ENCODE measurements at regions not wholly inside any gene's neighbourhood (a gene's known extent, or its start where the extent isn't known, plus 50 kb on each side); places are given as distances from the start of the nearest gene placed in this dataset.

DNA sequence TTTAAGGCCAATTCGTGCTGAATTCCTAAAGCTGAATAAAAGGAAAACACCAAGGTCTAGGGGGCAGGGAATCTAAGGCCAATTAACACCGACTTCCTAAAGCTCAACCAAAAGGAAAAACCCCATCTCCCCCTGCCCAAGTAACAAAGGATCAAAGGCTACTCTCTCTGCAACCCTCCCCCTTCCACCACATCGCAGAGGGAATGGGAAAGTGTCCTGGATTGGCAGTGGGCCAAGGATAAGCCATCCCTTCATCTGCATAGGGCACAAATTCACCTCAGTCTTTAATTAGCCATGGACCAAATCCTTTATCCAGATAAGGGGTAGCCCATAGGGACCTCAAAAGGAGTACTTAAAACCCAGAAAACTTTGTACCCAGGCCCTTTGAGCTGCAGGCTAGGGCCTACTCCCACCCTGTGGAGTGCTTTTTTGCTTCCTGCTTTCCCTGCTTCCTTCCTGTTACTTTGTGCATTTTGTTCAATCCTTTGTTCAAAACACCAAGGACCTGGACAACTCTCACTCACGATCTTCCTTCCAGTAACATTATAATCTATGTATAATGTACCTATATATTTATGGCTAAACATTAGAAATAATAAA lies 2119.8 kb upstream of the CELF4 start:
- DNase-seq = no peak

DNA sequence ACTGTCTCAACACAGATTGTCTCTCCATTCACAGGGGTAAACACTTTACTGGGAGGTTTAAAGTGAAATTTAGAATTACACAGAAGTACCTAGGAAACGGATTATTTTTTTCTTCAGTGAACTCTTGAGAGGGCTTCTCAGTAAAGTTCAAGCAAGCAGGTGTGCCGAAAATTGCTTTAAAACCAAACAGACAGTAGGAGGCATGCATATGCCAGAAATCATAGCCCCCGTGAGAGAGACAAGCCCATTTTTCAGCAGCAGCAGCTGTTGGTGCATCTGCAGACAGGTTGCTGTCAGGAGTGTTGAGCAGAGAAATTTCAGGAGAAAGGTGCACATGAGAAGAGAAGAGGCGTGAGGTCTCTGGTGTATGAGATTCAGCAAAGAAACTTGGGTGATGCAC lies 2115.5 kb upstream of the CELF4 start:
- no peak for DNase-seq

DNA sequence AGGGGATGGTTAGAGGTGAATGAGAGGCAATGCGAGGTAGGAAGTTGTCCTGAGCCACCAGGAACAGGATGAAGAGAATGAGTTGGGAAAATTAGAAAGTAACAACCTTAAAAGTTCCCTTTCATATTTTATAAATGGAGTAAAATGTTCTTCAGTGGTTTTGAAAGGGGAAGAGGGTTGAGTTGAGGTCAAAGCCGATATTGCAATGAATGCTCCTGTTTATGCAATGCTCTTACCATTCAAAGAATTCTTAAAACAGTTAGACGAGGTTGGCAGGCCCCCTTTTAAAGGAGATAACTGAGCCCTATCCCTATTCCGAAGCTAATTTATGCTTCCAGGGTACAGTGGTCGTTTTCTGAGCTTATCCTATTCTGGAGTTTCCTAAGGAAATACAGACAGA lies 2110.3 kb upstream of the CELF4 start:
- no peak for DNase-seq

DNA sequence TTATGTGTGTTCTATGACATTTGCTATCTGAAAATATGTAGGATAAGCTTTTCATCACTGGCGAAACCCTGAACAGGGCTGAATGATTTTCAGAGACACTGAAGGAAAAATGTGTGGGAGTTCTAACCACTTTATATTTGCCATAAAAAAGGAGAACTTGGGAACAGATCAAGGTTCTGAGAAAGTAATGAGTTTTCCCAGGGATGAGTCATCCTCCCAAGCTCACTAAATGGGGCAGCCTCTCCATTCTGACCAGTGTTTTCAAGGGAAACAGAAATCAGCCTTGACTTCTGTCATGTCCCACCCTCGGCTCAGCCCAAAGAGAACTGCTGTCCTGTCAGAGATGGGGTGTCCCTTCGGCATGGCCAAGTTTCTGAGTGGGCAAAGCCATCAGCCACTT lies 2109.8 kb upstream of the CELF4 start:
- no peak for DNase-seq

DNA sequence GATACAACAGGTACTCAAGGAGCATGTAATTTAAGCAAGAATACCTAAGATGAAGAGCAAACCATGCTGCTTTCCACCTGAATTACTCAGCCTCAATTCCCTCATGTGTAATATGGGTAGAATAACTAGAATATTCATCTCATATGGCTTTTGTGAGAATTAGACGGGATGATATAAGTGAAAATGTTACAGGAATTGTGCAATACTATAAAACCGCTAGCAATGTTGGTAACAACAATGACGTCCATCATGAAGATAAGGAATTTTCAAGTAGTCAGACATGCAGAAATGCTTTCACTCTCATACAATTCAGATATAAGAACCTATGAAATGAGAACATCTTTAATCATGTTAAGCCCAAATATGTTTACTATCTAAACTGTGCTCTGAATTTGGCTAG lies 2106.6 kb upstream of the CELF4 start:
- DNase-seq = no peak

DNA sequence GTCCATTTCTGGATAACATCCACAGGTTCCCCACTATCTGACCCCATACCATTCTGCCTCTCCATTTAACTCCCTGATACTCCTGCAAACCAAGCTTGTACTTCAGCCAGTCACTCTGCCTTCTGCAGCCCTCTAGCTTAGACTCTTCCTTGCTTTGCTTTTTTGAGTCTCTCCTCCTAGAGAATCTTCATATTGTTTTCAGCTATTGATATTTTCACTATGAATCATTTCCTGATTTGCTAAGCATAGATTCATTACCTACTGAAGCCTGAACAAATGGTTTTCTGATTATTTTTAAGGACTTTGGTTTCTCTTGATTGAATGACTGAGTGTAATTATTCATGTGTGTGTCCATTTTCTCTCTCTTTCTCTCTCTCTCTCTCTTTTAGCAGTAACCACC lies 2102.3 kb upstream of the CELF4 start:
- DNase-seq = no peak

DNA sequence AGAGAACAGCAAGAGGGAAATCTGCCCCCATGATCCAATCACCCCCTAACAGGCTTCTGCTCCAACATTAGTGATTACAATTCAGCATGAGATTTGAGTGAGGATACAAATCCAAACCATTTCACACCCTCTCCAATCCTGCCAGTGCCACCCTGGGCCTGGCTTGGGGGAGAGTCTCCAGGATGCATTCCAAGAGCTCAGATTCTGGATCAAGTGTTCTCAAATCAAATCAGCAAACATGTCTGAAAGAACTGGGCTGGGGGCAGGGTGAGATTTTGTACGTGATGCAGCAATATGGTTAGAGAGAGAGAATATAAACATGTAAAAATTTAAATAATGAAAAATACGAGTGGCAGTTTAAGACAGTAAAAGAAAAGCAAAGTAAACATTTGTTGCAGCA lies 2100.9 kb upstream of the CELF4 start:
- DNase-seq = no peak

DNA sequence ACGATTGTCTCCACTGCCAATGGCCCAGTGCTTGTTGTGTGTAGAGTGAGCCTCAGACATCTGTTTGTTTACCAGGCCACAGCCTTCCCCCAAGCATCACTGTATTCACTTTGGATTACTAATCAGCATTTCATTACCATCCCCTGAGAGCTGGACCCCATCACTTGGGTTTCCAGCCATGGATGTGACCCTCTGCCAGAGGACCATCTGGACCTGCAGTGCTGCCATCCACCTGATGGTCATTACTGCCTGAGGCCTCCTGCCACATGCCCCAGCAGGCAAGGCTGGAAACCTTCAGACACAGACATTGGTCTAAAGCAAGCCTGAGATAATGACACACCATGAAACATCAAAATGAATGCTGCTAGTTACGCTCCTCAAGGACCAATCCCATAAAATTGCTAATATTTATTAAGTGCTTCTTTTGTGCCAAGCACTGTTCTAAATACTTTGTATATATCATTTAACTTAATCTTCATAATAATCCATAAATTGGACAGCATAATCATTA lies 2096.3 kb upstream of the CELF4 start:
- DNase-seq = no peak

DNA sequence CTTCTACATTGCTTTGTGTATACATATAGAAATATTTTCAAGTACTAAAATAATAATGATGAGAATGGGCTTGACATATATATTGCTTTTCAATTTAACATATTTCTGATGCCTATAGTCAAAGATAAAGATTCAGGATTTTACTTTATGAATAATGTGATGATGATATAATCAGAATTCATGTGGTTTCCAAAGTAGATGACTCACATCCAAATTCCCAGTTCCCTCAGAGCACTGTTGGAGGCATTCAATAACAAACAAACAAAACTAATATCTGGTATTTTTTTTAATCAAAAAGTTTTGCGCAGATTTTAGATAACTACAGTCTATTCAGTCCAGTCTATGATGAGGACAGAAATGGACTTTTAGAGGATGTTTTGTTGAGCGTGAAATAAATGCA lies 2094.5 kb upstream of the CELF4 start:
- no peak for DNase-seq

DNA sequence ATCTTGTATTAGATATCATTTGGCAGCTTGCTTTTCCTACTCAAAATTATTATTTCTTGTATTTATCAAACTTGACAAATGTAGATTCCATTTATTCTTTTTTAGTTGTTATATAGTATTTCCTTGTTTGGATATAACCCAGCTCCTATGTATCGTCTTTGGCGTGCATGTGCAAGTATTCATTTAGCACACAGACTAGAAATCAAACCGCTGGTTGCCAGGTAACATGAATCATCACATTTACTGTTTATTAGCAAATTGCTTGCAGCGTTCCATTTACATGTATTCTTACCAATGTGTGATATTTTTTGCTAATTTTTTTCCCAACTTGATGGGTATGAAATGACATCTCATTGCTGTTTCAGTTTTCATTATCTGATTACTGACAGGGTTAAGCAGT lies 2089.7 kb upstream of the CELF4 start:
- DNase-seq = no peak

DNA sequence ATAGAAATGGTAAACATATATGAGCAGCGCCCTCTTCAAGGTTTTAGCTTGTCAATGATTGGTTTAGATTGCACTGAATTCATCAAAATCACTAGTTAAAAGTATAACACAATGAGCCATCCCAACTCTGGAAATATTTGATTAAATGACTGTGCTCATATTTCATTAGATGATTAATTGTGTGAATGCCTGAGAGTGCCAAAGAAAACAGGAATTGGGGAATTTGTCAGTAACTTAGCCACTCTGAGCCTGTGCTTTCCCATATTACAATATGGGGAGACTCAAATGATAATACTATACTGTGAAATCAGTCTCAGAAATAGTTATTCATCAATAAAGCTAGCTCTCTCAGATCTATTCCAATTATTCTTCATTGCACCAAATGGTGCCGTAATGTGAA lies 2087.6 kb upstream of the CELF4 start:
- no peak for DNase-seq

DNA sequence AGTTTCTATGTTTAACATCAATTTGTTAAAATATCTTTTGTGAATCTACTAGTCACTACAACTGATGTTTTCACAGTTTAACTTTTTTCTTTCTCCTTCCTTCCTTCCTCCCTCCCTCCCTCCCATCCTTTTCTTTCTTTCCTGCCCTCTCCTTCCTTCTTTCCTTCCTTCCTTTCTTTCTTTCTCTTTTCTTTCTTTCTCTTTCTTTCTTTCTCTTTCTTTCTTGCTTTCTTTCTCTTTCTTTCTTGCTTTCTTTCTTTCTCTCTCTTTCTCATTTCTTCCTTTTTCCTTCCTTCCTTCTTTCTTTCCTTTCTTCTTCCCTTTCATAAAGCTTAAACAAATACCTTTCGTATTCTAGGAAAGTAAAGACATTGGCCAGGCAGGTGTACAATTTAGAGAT lies 2083.0 kb upstream of the CELF4 start:
- DNase-seq = no peak

DNA sequence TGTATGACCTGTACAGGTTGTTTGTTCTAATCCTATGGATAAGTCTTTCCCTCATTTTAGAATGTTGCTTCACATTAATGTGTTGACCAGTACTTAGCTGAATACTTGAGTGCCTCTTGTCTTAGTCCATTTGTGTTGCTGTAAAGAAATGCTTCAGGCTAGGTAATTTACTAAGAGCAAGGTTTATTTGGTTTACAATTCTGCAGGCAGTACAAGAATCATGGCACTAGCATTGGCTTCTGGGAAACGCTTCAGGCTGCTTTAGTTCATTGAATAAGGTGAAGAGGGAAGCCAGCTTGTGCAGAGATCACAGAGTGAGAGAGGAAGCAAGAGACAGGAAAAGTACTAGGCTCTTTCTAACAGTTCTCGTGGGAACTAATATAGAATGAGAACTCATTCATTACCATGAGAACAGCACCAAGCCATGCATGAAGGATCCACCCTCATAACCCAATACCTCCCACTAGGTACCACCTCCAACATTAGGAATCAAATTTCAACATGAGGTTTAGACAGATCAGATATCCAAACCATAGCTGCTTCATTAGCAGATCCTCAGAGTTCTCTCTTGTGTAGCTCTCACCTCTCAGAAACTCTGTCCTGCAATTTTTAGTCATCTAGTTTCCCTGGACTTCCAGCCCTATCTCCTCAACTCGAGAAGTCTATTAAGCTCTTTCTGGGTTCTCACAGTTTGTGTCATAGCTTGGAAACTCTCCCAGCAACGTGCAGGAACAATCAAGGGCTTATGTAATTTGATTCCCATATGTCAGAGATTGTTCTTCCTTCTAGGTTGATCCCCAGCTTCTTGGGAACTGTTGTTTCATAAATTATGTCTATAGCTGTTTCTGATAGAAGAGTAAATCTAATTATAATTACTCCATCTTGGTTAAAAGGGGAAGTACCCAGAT lies 2082.3 kb upstream of the CELF4 start:
- DNase-seq = no peak

DNA sequence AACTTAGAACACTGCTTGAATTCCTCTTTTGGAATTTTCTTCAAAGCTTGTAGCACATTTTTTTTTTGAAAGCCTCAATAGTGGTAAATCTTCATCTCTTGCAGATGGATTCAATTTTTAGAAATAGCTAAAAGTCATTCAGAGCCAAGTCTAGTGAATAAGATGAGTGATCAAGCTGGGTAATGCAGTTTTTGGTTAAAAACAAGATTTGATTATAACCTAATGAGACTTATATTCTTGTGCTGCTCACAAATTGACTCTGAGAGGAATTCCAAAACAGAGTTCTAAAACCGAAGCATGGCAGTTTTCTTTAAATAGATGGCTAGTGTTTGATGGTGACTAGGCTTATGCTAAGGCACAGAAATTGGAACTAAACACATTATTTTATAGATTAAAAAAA lies 2072.6 kb upstream of the CELF4 start:
- DNase-seq = no peak

DNA sequence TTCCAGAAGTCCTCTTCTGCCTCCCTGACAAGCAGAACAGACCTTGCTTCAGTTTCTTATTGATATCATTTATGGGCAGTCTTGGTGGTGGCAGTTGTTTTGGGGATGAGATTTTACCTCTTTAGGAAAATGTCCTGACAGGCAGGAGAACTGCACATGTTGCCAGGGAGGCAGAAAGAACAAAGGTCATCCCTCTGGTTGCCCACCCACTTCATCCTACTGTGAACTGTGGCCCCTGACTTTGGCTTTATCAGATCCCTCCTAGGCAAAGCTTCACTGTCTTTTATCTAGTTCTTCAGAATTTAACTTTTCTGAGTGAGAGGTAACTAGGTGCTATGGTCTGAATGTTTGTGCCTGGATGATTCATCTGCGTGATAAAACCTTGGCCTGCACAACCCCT lies 2071.3 kb upstream of the CELF4 start:
- no peak for DNase-seq

DNA sequence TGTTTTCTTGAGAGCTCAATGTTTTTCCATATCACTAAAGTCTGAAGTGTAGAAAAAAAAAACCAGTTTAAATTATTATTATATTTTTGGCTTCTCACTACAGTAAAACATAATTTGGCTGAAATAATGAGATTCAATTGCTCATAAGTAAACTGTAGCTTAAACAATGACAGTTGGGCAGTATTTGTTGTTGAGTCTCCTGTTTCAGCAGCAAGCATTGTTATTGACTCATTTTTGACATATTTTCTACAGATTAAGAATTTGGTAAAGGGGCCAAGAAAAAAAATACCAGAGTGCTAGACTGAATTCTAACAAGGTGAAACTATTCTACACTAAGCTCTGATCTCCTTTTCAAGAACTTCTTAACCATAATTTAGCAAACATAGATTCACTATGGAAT lies 2070.4 kb upstream of the CELF4 start:
- DNase-seq = no peak

DNA sequence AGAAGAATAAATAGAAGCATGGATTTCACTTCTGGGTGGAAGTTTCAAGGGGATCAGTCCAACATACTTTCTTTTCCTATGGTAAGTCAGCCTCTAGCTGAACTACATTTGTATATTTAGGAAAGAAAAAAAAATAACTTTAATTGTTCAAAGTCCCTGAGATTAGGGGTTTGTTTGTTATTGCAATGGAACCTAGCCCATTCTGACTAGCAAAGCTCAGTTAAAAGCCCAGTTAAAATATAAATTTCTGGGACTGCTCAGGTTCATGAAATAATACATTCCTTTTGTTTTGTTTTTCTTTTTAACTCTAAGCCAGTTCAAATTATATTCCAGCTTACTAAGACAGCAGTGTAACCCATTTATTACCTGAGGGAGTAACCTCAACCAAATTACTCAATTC lies 2069.6 kb upstream of the CELF4 start:
- no peak for DNase-seq

DNA sequence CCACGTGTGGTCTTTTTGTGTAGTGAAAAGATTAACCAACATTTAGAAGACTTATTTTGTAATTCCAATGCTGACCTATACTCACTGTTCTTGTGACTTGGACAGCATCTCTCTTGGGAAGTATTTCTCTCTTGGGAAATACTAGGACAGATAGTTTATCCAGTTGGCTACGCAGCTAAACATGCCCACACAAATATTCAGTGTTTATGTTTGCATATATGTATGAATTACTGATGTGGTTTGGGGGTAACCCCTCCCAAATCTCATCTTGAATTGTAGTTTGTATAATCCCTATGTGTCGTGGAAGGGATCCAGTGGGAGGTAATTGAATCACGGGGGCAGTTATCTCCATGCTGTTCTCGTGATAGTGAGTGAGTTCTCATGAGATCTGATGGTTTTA lies 2062.3 kb upstream of the CELF4 start:
- no peak for DNase-seq

DNA sequence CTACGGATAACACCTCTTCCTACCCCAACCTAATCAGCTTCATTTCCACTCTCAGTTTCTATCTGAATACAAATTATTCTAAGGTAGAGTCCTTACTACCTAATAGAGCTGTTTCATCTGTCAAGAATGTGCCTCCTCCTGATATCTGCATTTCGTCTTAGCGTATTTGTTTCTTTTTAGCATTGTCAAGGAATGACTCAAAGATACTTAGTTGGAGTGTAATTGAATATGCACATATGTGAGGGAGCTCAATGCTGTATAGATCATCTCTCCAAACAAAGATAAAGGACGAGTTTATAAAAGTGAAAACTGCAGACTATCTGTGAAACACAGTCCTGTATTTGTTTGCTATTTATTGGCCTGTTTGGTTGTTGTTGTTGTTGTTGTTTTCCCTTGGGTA lies 2059.4 kb upstream of the CELF4 start:
- no peak for DNase-seq

DNA sequence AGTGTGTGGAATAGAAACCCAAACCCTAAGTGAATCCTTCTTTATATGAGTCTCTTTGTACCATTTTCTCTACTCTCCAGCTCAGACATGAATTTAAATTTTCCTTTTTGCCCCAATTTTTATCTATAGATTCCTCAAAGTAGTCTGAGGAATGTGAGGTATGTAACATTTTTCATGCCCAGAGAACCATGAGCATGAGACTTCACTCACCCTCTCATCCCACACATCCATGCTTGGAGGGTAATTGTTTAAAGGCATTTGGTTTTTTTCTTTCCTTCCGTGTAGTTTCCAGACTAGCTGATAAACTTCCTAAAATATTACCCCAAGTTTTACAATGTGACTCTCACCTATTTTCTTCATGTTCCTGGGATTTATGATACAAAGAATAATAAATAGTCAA lies 2056.8 kb upstream of the CELF4 start:
- no peak for DNase-seq

DNA sequence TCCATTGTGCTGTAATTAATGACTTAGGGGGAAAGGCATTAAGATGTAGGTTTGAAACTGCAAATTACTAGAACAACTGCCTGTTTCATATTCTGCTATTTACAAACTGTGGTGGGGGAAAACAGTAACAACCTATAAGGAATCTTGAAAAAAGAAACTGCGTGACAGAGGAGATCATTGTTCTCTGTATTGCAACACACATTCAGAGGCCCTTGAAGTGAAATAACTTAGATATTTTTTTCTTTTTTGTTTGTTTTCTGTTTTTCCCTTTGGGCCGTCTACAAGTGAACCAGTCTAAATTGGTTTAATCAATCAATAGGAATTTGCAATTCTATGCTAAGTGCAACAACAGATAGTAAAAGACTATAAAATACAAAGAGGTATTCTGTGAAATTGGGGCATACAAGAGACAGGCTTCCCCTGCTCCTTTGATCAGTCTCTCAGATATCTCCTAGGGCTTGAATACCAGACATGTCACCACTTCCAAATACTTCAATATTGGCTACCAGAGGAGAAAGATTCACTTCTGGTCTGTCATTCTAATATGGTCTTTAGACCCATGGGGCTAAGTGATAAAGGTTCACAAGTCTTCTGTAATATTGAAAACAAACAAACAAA lies 2055.1 kb upstream of the CELF4 start:
- DNase-seq = no peak

DNA sequence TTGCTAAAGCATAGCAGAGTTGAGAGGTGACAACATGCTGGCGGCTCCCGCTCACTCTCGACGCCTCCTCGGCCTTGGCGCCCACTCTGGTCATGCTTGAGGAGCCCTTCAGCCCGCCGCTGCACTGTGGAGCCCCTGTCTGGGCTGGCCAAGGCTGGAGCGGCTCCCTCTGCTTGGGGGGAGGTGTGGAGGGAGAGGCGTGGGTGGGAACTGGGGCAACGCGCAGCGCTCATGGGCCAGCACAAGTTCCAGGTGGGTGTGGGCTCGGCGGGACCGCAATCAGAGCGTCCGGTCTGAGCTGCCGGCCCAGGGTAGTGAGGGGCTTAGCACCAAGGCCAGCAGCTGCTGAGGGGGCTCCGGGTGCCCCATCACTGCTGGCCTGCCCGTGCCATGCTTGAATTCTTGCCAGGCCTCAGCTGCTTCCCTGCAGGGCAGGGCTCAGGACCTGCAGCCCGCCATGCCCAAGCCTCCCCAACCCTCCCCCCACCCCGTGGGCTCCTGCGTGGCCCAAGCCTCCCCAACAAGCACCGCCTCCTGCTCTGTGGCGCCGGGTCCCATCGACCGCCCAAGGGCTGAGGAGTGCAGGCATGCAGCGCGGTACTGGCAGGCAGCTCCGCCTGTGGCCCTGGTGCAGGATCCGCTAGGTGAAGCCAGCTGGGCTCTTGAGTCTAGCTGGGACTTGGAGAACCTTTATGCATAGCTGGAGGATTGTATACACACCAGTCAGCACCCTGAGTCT lies 2052.8 kb upstream of the CELF4 start:
- no peak for DNase-seq

DNA sequence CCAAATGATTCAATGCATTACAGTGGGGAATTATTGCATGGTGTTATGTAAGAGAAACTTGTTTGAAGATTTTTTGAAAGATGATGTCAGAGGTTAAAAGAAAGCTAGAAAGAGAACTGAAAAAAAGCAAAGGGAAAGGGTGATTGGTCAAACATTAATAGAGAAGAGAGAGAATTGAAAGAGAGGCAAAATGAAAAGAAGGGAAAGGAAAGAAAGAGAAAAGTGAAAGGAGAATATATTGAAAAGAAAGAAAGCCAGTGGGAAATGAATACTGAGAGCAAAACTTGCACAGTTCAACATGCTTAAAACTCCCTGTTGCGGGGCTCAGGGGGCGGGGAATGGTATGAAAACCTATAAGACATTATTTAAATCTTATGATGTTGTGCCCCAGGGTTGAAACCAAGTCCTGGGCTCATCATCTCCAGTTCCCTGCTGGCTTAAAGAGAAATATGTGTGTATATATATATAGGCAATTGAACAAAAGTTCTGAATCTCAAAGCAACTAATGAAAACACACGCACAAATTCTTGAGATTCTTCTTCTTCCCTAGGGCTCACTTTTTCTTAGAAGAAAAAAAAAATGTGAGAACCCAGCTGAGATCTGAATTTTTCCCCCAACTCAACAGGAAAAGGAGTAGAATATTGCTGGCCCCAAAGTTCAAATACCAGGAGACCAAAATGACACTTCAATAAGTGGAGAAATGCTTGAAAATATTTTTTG lies 2045.9 kb upstream of the CELF4 start:
- no peak for DNase-seq
